IPS-18c (cell line): ENCODE measurements at regions not wholly inside any gene's neighbourhood (a gene's known extent, or its start where the extent isn't known, plus 50 kb on each side); places are given as distances from the start of the nearest gene placed in this dataset.
"Not testable (repeated sequence)": the region's sequence is repeated elsewhere in the genome, so short reads cannot be mapped to it uniquely, and the experiment has no call there.

Source experiments
- H3K4me3 ChIP-seq: 2 replicates; pipeline ENCODE4 v1.7.0; 2013; ENCODE audit warnings: low read depth, mild to moderate bottlenecking, low read length, moderate library complexity; ENCODE audit not compliant: insufficient read depth
- H3K9me3 ChIP-seq: one replicate; pipeline ENCODE4 v1.6.1; 2013; ENCODE audit warnings: mild to moderate bottlenecking, low read length, moderate library complexity; ENCODE audit not compliant: control insufficient read depth, insufficient read depth

GRCh38 chr2:64238799-64239198, 94.6 kb upstream of the PELI1 start:
- Histone ChIP-seq H3K4me3 (no peak overlapping the region), H3K9me3 (no peaks in the 10 kb centered on the region)

- Histone ChIP-seq H3K9me3 (no peaks in the 10 kb centered on the region), H3K4me3 (no peak overlapping the region)
Observed at GRCh38 chr2:64243081-64244036, 99.1 kb upstream of the PELI1 start.

GRCh38 chr2:64244037-64244416, 99.8 kb upstream of the PELI1 start:
- Histone ChIP-seq H3K9me3 (no peaks in the 10 kb centered on the region), H3K4me3 (no peak overlapping the region)

GRCh38 chr2:64245631-64246030, 101.4 kb upstream of the PELI1 start:
- Histone ChIP-seq H3K9me3 (no peaks in the 10 kb centered on the region), H3K4me3 (no peak overlapping the region)

GRCh38 chr2:64246962-64247361, 102.7 kb upstream of the PELI1 start:
- no peak overlapping the region for H3K4me3 ChIP-seq

GRCh38 chr2:64249426-64249825, 105.2 kb upstream of the PELI1 start:
- Histone ChIP-seq H3K9me3 (no peaks in the 10 kb centered on the region), H3K4me3 (no peak overlapping the region)

More at GRCh38 chr2:64246962-64247361, 102.7 kb upstream of the PELI1 start:
- H3K9me3 ChIP-seq: no peaks in the 10 kb centered on the region

- Histone ChIP-seq H3K4me3 (no peak overlapping the region), H3K9me3 (no peaks in the 10 kb centered on the region)
Observed at GRCh38 chr2:64250063-64250462, 105.8 kb upstream of the PELI1 start.

- H3K4me3 ChIP-seq: peak overlapping the region; percentile 25; the same call in 1 of the 2 replicates
Observed at GRCh38 chr2:64250751-64251423, 106.7 kb upstream of the PELI1 start.

GRCh38 chr2:64251497-64252250, 107.5 kb upstream of the PELI1 start:
- H3K4me3 ChIP-seq: peak overlapping the region; percentile 25; the same call in 1 of the 2 replicates

More at GRCh38 chr2:64250751-64251423, 106.7 kb upstream of the PELI1 start:
- no peaks in the 10 kb centered on the region for H3K9me3 ChIP-seq

GRCh38 chr2:64252251-64252978, 108.2 kb upstream of the PELI1 start:
- not testable (repeated sequence) for H3K9me3 ChIP-seq
- peak overlapping the region; percentile 58 for H3K4me3 ChIP-seq

More at GRCh38 chr2:64251497-64252250, 107.5 kb upstream of the PELI1 start:
- no peaks in the 10 kb centered on the region for H3K9me3 ChIP-seq

- H3K4me3 ChIP-seq: peak overlapping the region; percentile 58
- H3K9me3 ChIP-seq: not testable (repeated sequence)
Observed at GRCh38 chr2:64253421-64253820, 109.2 kb upstream of the PELI1 start.

GRCh38 chr2:64258566-64258965, 114.3 kb upstream of the PELI1 start:
- 0 out of 2 replicates have a peak overlapping the region, but pooled peaks have one; percentile 0 for H3K4me3 ChIP-seq

GRCh38 chr2:64259312-64259711, 115.1 kb upstream of the PELI1 start:
- no peaks in the 10 kb centered on the region for H3K9me3 ChIP-seq
- no peak overlapping the region for H3K4me3 ChIP-seq

More at GRCh38 chr2:64258566-64258965, 114.3 kb upstream of the PELI1 start:
- H3K9me3 ChIP-seq: no peaks in the 10 kb centered on the region

GRCh38 chr2:64260093-64260803, 116.0 kb upstream of the PELI1 start:
- Histone ChIP-seq H3K4me3 (no peak overlapping the region), H3K9me3 (no peaks in the 10 kb centered on the region)

- H3K4me3 ChIP-seq: no peak overlapping the region
- no peaks in the 10 kb centered on the region for H3K9me3 ChIP-seq
Observed at GRCh38 chr2:64260817-64261216, 116.6 kb upstream of the PELI1 start.

GRCh38 chr2:64262071-64262470, 117.9 kb upstream of the PELI1 start:
- no peak overlapping the region for H3K4me3 ChIP-seq
- no peaks in the 10 kb centered on the region for H3K9me3 ChIP-seq
